H1 (cell line): ENCODE measurements at regions not wholly inside any gene's neighbourhood (a gene's known extent, or its start where the extent isn't known, plus 50 kb on each side); places are given as distances from the start of the nearest gene placed in this dataset.
A peak's percentile ranks its signal among the peaks of the same experiment; 100 is the strongest.

ENCODE experiments used
- CTCF ChIA-PET: fragments of 300-600 bp; sonication (Branson Sonifier 250); formaldehyde crosslinking; loops from one replicate; lab custom pipeline; 2021; ENCODE audit not compliant: partially characterized antibody; lab: Charles Lee
- POLR2A ChIA-PET: fragments of 300-600 bp; sonication (Branson Sonifier 250); formaldehyde crosslinking; loops from one replicate; lab custom pipeline; 2021; ENCODE audit warnings: inconsistent platforms; ENCODE audit not compliant: partially characterized antibody; lab: Charles Lee
- DNase-seq, 2 experiments: peaks; one replicate each; pipeline versions ENCODE4 v3.0.0 to v3.0.0-alpha.2; 2010 to 2022; ENCODE audit warnings: low spot score in 2 of 2, low read depth in 1 of 2, mixed read lengths in 1 of 2
- FAIRE-seq: peaks from 2 replicates; lab custom pipeline; 2011; peaks lifted over from hg19 to GRCh38; lab: Jason Lieb, UNC
- H2AFZ ChIP-seq: 2 replicates; pipeline ENCODE4 v1.8.1; 2012; ENCODE audit warnings: low read length, inconsistent platforms
- H2AK5ac ChIP-seq: 2 replicates; pipeline ENCODE4 v1.6.1; 2013; ENCODE audit warnings: low read depth, low read length
- H2BK120ac ChIP-seq: replicated peaks from 2 replicates; pipeline ENCODE3; 2013; ENCODE audit warnings: low read depth, low read length, inconsistent platforms
- H2BK12ac ChIP-seq: 2 replicates; pipeline ENCODE4 v1.6.1; 2013; ENCODE audit warnings: low read depth, low read length
- H2BK15ac ChIP-seq: 2 replicates; pipeline ENCODE4 v1.6.1; 2013; ENCODE audit warnings: low read length
- H2BK20ac ChIP-seq: 2 replicates; pipeline ENCODE4 v1.6.1; 2013; ENCODE audit warnings: low read length
- H2BK5ac ChIP-seq: 2 replicates; pipeline ENCODE4 v1.6.1; 2013; ENCODE audit warnings: low read depth, low read length
- H3K14ac ChIP-seq: 2 replicates; pipeline ENCODE4 v1.6.1; 2013; ENCODE audit warnings: inconsistent platforms; ENCODE audit not compliant: insufficient read length
- H3K18ac ChIP-seq: 2 replicates; pipeline ENCODE4 v1.6.1; 2013; ENCODE audit warnings: low read length; ENCODE audit errors: extremely low read depth
- H3K23ac ChIP-seq: 2 replicates; pipeline ENCODE4 v1.6.1; 2013; ENCODE audit warnings: inconsistent platforms; ENCODE audit not compliant: insufficient read length
- H3K23me2 ChIP-seq: 2 replicates; pipeline ENCODE4 v1.6.1; 2013; ENCODE audit warnings: low read depth, low read length
- H3K27ac ChIP-seq: 2 replicates; pipeline ENCODE4 v1.6.1; 2011; ENCODE audit warnings: low read depth, low read length, inconsistent platforms
- H3K27me3 ChIP-seq, 4 experiments: replicated peaks in 1 of 4; 1 replicate in 1 of 4; 2 replicates in 3 of 4; pipeline versions ENCODE4 v1.6.1 to v1.8.1; 2011 to 2013; ENCODE audit warnings: low read length in 3 of 4, mild to moderate bottlenecking in 3 of 4, inconsistent platforms in 2 of 4, mixed read lengths in 2 of 4, moderate library complexity in 1 of 4; ENCODE audit not compliant: control insufficient read depth in 3 of 4, insufficient read depth in 3 of 4; ENCODE audit errors: extremely low read depth in 1 of 4
- H3K36me3 ChIP-seq, 4 experiments: 2 replicates each; pipeline versions ENCODE4 v1.6.1 to v1.8.1; 2011 to 2013; ENCODE audit warnings: mild to moderate bottlenecking in 4 of 4, low read length in 3 of 4, moderate library complexity in 2 of 4, control low read depth in 1 of 4, inconsistent platforms in 1 of 4; ENCODE audit not compliant: insufficient read depth in 4 of 4, control insufficient read depth in 2 of 4
- H3K4ac ChIP-seq: replicated peaks from 2 replicates; pipeline ENCODE3; 2013; ENCODE audit warnings: low read length, low read depth, mixed read lengths, inconsistent platforms; ENCODE audit not compliant: insufficient read length
- H3K4me1 ChIP-seq, 4 experiments: replicated peaks in 1 of 4; 1 replicate in 1 of 4; 2 replicates in 3 of 4; pipeline versions ENCODE4 v1.6.1 to v1.8.1; 2011 to 2013; ENCODE audit warnings: low read length in 3 of 4, inconsistent platforms in 2 of 4, mixed read lengths in 1 of 4; ENCODE audit not compliant: insufficient read depth in 4 of 4, control insufficient read depth in 3 of 4
- H3K4me2 ChIP-seq, 2 experiments: 2 replicates each; pipeline versions ENCODE4 v1.6.1 to v1.8.1; 2011 to 2013; ENCODE audit warnings: low read depth in 2 of 2, low read length in 2 of 2, control low read depth in 1 of 2, inconsistent platforms in 1 of 2, mild to moderate bottlenecking in 1 of 2; ENCODE audit not compliant: insufficient read depth in 1 of 2
- H3K4me3 ChIP-seq, 4 experiments: fragments of 200-600, 300-600 bp in 1 of 4; sonication (generic), shearing (Covaris generic), sonication (Bioruptor Twin) in 1 of 4; 2 replicates each; pipeline versions ENCODE4 v1.5.1 to v1.8.1; 2011 to 2016; ENCODE audit warnings: low read length in 4 of 4, low read depth in 3 of 4, control low read depth in 2 of 4, inconsistent platforms in 2 of 4, mild to moderate bottlenecking in 2 of 4, mixed read lengths in 1 of 4, moderate library complexity in 1 of 4; ENCODE audit not compliant: insufficient read depth in 2 of 4; ENCODE audit errors: extremely low read depth in 1 of 4
- H3K56ac ChIP-seq: replicated peaks from 2 replicates; pipeline ENCODE3; 2013; ENCODE audit warnings: low read depth, mild to moderate bottlenecking, mixed read lengths, low read length, inconsistent platforms; ENCODE audit not compliant: insufficient read length
- H3K79me1 ChIP-seq: 2 replicates; pipeline ENCODE4 v1.6.1; 2013; ENCODE audit warnings: low read depth, low read length, control low read depth
- H3K79me2 ChIP-seq, 2 experiments: 2 replicates each; pipeline versions ENCODE4 v1.6.1 to v1.8.1; 2012 to 2013; ENCODE audit warnings: low read length in 2 of 2, mild to moderate bottlenecking in 2 of 2, inconsistent platforms in 1 of 2; ENCODE audit not compliant: insufficient read depth in 2 of 2, control insufficient read depth in 1 of 2
- H3K9ac ChIP-seq, 4 experiments: replicated peaks in 1 of 4; 1 replicate in 1 of 4; 2 replicates in 3 of 4; pipeline versions ENCODE4 v1.6.1 to v1.8.1; 2011 to 2013; ENCODE audit warnings: low read depth in 3 of 4, low read length in 3 of 4, control low read depth in 2 of 4, mild to moderate bottlenecking in 2 of 4, moderate library complexity in 2 of 4, inconsistent platforms in 1 of 4; ENCODE audit errors: extremely low read depth in 1 of 4
- H3K9me3 ChIP-seq, 2 experiments: 2 replicates each; pipeline versions ENCODE4 v1.6.1 to v1.8.1; 2012 to 2013; ENCODE audit warnings: mild to moderate bottlenecking in 2 of 2, moderate library complexity in 2 of 2, control low read depth in 1 of 2, inconsistent platforms in 1 of 2, low read depth in 1 of 2, low read length in 1 of 2, mixed read lengths in 1 of 2; ENCODE audit not compliant: insufficient read depth in 2 of 2
- H4K20me1 ChIP-seq, 2 experiments: replicated peaks in 1 of 2; 2 replicates each; pipeline versions ENCODE3 to v1.8.1; 2011 to 2013; ENCODE audit warnings: inconsistent platforms in 2 of 2, low read length in 2 of 2, mild to moderate bottlenecking in 1 of 2; ENCODE audit not compliant: insufficient read depth in 2 of 2, control insufficient read depth in 1 of 2
- H4K5ac ChIP-seq: 2 replicates; pipeline ENCODE4 v1.6.1; 2013; ENCODE audit warnings: low read length, low read depth, mixed read lengths, inconsistent platforms; ENCODE audit not compliant: insufficient read length
- H4K8ac ChIP-seq: 2 replicates; pipeline ENCODE4 v1.8.0; 2013; ENCODE audit warnings: mild to moderate bottlenecking, moderate library complexity, low read length, inconsistent platforms; ENCODE audit not compliant: insufficient read depth; ENCODE audit errors: extremely low read depth
- H4K91ac ChIP-seq: replicated peaks from 2 replicates; pipeline ENCODE3; 2013; ENCODE audit warnings: low read length, mixed read lengths, inconsistent platforms; ENCODE audit not compliant: insufficient read length
- EP300 ChIP-seq, 2 experiments: IDR thresholded peaks; 1 replicate in 1 of 2; 2 replicates in 1 of 2; pipeline ENCODE4 v1.6.1; 2011 to 2012; ENCODE audit warnings: low read depth in 2 of 2, low read length in 2 of 2, mild to moderate bottlenecking in 2 of 2, borderline replicate concordance in 1 of 2, inconsistent platforms in 1 of 2, moderate library complexity in 1 of 2
- RAD21 ChIP-seq, 2 experiments: IDR thresholded peaks in 1 of 2; conservative IDR thresholded peaks in 1 of 2; 2 replicates each; pipeline ENCODE4 v1.6.1; 2011; ENCODE audit warnings: low read depth in 2 of 2, low read length in 2 of 2, improper control_type of control experiment in 1 of 2, inconsistent platforms in 1 of 2, mild to moderate bottlenecking in 1 of 2, moderate library complexity in 1 of 2
- WGBS, 2 experiments: shearing (Covaris generic) in 1 of 2; methylation state at CpG; one replicate each; pipeline versions ENCODE4 v1.1.6 to v1.1.7; 2013 to 2015; ENCODE audit warnings: low lambda C conversion rate in 2 of 2, mixed read lengths in 2 of 2, inconsistent platforms in 1 of 2, low coverage in 1 of 2, missing lambda C conversion rate in 1 of 2; ENCODE audit not compliant: insufficient replicate concordance in 2 of 2, insufficient coverage in 1 of 2, insufficient read length in 1 of 2; ENCODE audit errors: extremely low coverage in 1 of 2, missing lambda C conversion rate in 1 of 2; 5-methylcytosine and 5-hydroxymethylcytosine counted together
- TF ChIP-seq, protein P1 (sequence below): IDR thresholded peaks from 2 replicates; pipeline ENCODE4 v1.6.1; 2011; ENCODE audit warnings: low read length, improper control_type of control experiment

DNA sequence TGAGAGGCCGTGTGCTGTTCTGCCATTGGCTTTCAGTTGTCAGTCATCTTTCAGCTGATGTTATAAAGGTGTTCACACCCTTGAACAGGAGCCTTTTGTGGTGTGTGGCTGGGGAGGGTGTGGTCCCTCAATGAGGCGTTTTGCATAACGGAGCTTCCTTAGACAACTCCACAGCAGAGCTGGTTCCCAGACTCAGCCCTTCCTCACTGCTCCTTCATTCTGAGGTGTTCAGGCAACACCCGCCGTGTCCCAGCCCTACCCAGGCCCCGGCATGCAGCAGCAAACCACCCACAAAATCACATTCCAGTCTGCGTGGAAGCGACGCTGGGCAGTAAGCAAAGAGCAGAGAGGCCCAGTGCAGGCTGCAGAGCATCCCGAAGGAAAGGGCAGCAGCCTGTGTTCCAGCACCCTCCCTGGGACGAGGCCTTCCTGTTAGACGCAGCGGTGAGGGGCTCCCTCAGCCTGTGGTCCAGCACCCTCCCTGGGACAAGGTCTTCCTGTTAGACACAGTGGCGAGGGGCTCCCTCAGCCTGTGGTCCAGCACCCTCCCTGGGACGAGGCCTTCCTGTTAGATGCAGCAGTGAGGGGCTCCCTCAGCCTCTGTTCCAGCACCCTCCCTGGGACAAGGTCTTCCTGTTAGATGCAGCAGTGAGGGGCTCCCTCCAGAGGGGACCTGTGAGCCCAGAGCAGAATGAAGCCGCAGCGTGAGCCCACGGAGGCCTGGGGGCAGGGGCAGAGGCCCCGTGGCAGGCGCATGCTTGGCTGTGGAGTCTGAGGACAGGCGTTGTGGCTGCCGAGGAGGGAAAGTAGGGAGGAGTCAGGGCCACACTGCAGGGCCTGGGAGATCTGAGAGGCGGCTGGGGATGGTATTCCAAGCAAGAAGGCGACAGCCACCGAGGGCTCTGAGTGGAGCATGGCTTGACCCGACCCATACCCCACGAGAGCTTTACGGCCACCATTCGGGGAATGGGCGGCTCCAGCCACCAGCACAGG, 201.8 kb upstream of the HDAC4 start:
- CTCF ChIA-PET, result interaction anchor here (0.5 kb wide), 1 partner anchor 765 kb away, joined by 3 read pairs; no protein-coding TSS in a partner anchor
- no peak for FAIRE-seq

More for the DNA sequence above, 201.8 kb upstream of the HDAC4 start:
- Histone ChIP-seq H2BK120ac (no peak overlapping the region), H3K4me3 (no peak overlapping the region), H3K4me2 (0 out of 4 replicates have a peak overlapping the region, but pooled peaks of 1 of the 2 experiments have one; percentile 12), H4K20me1 (no peaks in the 10 kb centered on the region), H4K8ac (no peak overlapping the region; the same call in 1 of the 2 replicates), H3K27me3 (peaks cover 0 to 4% (median 0%) of the 10 kb centered on the region in 4 experiments; a peak in 4 of 7 replicates), H3K56ac (no peak overlapping the region), H4K91ac (no peak overlapping the region), H3K4ac (no peak overlapping the region), H3K79me1 (no peaks in the 10 kb centered on the region), H3K9me3 (no peaks in the 10 kb centered on the region; a peak in 1 of 4 replicates), H3K79me2 (no peaks in the 10 kb centered on the region), H2BK20ac (no peak overlapping the region), H2BK15ac (no peak overlapping the region), H2BK5ac (no peak overlapping the region), H2AFZ (no peak overlapping the region), H2BK12ac (no peak overlapping the region), H3K9ac (no peak overlapping the region), H3K36me3 (no peaks in the 10 kb centered on the region), H4K5ac (no peak overlapping the region), H3K4me1 (peaks cover 8 to 21% (median 17%) of the 10 kb centered on the region in 4 experiments), H3K27ac (no peak overlapping the region), H3K18ac (no peak overlapping the region; the same call in 1 of the 2 replicates), H3K23me2 (no peaks in the 10 kb centered on the region), H2AK5ac (no peak overlapping the region), H3K23ac (no peak overlapping the region), H3K14ac (no peak overlapping the region)
- POLR2A ChIA-PET, result no interaction called here
- TF ChIP-seq RAD21 (IDR thresholded peaks at IDR 0.05 in 1 of 2, conservative IDR thresholded peaks at IDR 0.05 in 1 of 2; ENCODE audit: low read depth in 2 of 2, low read length in 2 of 2) (0 out of 4 replicates have a peak, but pooled peaks have one; percentile 0 to 12), EP300 (IDR thresholded peaks at IDR 0.05; ENCODE audit: borderline replicate concordance in 1 of 2, low read depth in 2 of 2, low read length in 2 of 2) (no peak)
- TF ChIP-seq, protein P1, sequence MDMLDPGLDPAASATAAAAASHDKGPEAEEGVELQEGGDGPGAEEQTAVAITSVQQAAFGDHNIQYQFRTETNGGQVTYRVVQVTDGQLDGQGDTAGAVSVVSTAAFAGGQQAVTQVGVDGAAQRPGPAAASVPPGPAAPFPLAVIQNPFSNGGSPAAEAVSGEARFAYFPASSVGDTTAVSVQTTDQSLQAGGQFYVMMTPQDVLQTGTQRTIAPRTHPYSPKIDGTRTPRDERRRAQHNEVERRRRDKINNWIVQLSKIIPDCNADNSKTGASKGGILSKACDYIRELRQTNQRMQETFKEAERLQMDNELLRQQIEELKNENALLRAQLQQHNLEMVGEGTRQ, result no peak
- DNase-seq, result no peak
- 90% methylated on average over 30 of the region's 30 CpGs; no CpG with 5 or more reads in 1 of the 2 experiments for WGBS, 2 experiments
